Caco-2 (cell line): ENCODE measurements at regions not wholly inside any gene's neighbourhood (a gene's known extent, or its start where the extent isn't known, plus 50 kb on each side); places are given as distances from the start of the nearest gene placed in this dataset.

ENCODE experiments used
- BruUV-seq: library from RNA; stranded (reverse); fragments of 400-500 nt; replicated peaks from 2 replicates; lab custom pipeline; 2021; lab: Mats Ljungman, UMichigan
- CTCF ChIA-PET: fragments of 300-600 bp; sonication (Branson Sonifier 250); formaldehyde crosslinking; loops from one replicate; lab custom pipeline; 2022; ENCODE audit warnings: antibody characterized with exemption; lab: Charles Lee
- POLR2A ChIA-PET: fragments of 300-600 bp; sonication (Branson Sonifier 250); formaldehyde crosslinking; loops from one replicate; lab custom pipeline; 2022; ENCODE audit warnings: antibody characterized with exemption; lab: Charles Lee
- DNase-seq, 2 experiments: peaks; one replicate each; pipeline versions ENCODE4 v3.0.0 to v3.0.0-alpha.2; 2020 to 2022
- H3K27me3 ChIP-seq: replicated peaks from 2 replicates; pipeline ENCODE4 v1.6.0; 2011; ENCODE audit warnings: low read length; ENCODE audit not compliant: control insufficient read depth, insufficient read depth
- H3K36me3 ChIP-seq: 2 replicates; pipeline ENCODE4 v1.5.1; 2011; ENCODE audit warnings: low read length; ENCODE audit not compliant: control insufficient read depth, insufficient read depth
- H3K4me1 ChIP-seq: fragments of 250-450 bp; sonication (Bioruptor Pico); 2 replicates; pipeline ENCODE4 v1.5.1; 2020; ENCODE audit warnings: mild to moderate bottlenecking
- H3K4me3 ChIP-seq: 2 replicates; pipeline ENCODE4 v1.5.1; 2011; ENCODE audit warnings: low read depth, mild to moderate bottlenecking, control low read depth, low read length
- H3K9me3 ChIP-seq: fragments of 250-450 bp; sonication (Bioruptor Pico); 2 replicates; pipeline ENCODE4 v1.5.1; 2020; ENCODE audit warnings: mild to moderate bottlenecking, moderate library complexity
- H3K27ac Mint-ChIP-seq: one replicate; pipeline ENCODE4 v1.8.0; 2022; ENCODE audit warnings: mixed read lengths; ENCODE audit not compliant: unreplicated experiment
- H3K27me3 Mint-ChIP-seq: one replicate; pipeline ENCODE4 v1.8.0; 2022; ENCODE audit warnings: mixed read lengths; ENCODE audit not compliant: insufficient read depth, unreplicated experiment
- H3K36me3 Mint-ChIP-seq: one replicate; pipeline ENCODE4 v1.8.0; 2022; ENCODE audit warnings: mild to moderate bottlenecking, mixed read lengths; ENCODE audit not compliant: insufficient read depth, unreplicated experiment
- H3K4me1 Mint-ChIP-seq: one replicate; pipeline ENCODE4 v1.8.0; 2022; ENCODE audit warnings: low read depth, mixed read lengths; ENCODE audit not compliant: unreplicated experiment
- H3K4me3 Mint-ChIP-seq: one replicate; pipeline ENCODE4 v1.8.0; 2022; ENCODE audit warnings: mild to moderate bottlenecking, moderate library complexity, mixed read lengths; ENCODE audit not compliant: unreplicated experiment
- H3K9me3 Mint-ChIP-seq: one replicate; pipeline ENCODE4 v1.8.0; 2022; ENCODE audit warnings: mixed read lengths; ENCODE audit not compliant: unreplicated experiment
- intact Hi-C: fragments of 100-400 bp; cut with micrococcal nuclease; formaldehyde crosslinking; loops from one replicate; pipeline ENCODE4 v1.10.0; 2022; ENCODE audit not compliant: unreplicated experiment
- TF ChIP-seq, protein P1 (sequence below), 2 experiments: fragments of 200-600 bp in 1 of 2; IDR thresholded peaks; 1 replicate in 1 of 2; 2 replicates in 1 of 2; pipeline versions ENCODE4 v1.5.1 to v1.8.0; 2011 to 2022; ENCODE audit warnings: antibody characterized with exemption in 1 of 2, control low read depth in 1 of 2, inconsistent platforms in 1 of 2, low read depth in 1 of 2, low read length in 1 of 2, mild to moderate bottlenecking in 1 of 2, moderate library complexity in 1 of 2; ENCODE audit not compliant: insufficient read depth in 1 of 2, severe bottlenecking in 1 of 2, unreplicated experiment in 1 of 2

DNA sequence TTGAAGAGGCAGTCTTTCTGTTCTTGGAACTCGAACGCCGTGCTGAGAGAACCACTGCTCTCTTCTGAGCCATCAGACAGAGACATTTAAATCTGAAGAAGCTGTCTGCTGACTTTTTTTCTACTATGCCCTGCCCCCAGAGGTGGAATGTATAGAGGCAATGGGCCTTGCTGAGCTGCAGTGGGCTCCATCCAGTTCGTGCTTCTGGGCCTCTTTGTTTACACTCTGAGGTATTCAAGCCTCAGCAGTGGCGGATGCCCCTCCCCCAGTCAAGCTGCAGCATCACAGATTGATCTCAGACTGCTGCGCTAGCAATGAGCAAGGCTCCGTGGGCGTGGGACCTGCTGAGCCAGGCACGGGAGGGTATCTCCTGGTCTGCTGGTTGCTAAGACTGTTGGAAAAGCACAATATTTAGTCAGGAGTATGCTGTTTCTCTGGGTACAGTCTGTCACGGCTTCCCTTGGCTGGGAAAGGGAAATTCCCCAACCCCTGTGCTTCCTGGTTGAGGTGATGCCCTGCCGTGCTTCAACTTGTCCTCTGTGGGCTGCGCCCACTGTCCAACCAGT is 526.8 kb downstream of the CD109 start:
- no TSS peak for BruUV-seq

DNA sequence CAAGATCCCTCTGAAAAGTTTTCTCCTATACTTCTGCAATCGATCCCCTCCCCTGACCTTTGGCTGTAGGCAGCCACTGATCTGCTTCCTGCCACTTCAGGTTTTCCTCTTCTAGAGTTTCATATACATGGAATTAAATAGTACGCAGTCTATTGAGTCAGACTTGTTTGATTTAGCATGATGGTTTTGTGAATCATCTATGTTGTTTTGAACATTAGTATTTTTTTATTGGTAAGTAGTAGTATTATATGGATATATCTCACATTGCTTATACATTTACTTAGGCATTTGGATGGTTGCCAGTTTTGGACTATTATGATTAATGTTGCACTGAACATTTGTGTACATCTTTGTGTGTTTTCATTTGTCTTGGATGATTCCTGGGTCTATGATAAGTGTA is 518.0 kb downstream of the CD109 start:
- intact Hi-C loops: no loop called here
- Mint-ChIP-seq H3K4me1 (peaks cover 11% of the 10 kb centered on the region), H3K4me3 (no peak overlapping the region), H3K27ac (no peak overlapping the region), H3K27me3 (no peaks in the 10 kb centered on the region), H3K36me3 (no peaks in the 10 kb centered on the region), H3K9me3 (peaks cover 10% of the 10 kb centered on the region)
- H3K36me3 ChIP-seq: no peaks in the 10 kb centered on the region
- no peak overlapping the region for H3K4me3 ChIP-seq
- TF ChIP-seq, protein P1, sequence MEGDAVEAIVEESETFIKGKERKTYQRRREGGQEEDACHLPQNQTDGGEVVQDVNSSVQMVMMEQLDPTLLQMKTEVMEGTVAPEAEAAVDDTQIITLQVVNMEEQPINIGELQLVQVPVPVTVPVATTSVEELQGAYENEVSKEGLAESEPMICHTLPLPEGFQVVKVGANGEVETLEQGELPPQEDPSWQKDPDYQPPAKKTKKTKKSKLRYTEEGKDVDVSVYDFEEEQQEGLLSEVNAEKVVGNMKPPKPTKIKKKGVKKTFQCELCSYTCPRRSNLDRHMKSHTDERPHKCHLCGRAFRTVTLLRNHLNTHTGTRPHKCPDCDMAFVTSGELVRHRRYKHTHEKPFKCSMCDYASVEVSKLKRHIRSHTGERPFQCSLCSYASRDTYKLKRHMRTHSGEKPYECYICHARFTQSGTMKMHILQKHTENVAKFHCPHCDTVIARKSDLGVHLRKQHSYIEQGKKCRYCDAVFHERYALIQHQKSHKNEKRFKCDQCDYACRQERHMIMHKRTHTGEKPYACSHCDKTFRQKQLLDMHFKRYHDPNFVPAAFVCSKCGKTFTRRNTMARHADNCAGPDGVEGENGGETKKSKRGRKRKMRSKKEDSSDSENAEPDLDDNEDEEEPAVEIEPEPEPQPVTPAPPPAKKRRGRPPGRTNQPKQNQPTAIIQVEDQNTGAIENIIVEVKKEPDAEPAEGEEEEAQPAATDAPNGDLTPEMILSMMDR (IDR thresholded peaks at IDR 0.05; ENCODE audit: insufficient read depth in 1 of 2, low read depth in 1 of 2, low read length in 1 of 2, severe bottlenecking in 1 of 2, unreplicated experiment in 1 of 2): no peak
- no peaks in the 10 kb centered on the region for H3K9me3 ChIP-seq
- ChIA-PET CTCF (no interaction called here), POLR2A (no interaction called here)
- no TSS peak for BruUV-seq
- no peaks in the 10 kb centered on the region for H3K27me3 ChIP-seq
- 0 out of 2 replicates have a peak, but pooled peaks cover 3% of the 10 kb centered on the region for H3K4me1 ChIP-seq
- DNase-seq: no peak

More for the DNA sequence above, 526.8 kb downstream of the CD109 start:
- no peaks in the 10 kb centered on the region for H3K9me3 ChIP-seq
- peak in 1 of 2 experiments; percentile 7 for DNase-seq
- no peaks in the 10 kb centered on the region for H3K27me3 Mint-ChIP-seq
- H3K36me3 Mint-ChIP-seq: no peaks in the 10 kb centered on the region
- H3K4me1 Mint-ChIP-seq: no peaks in the 10 kb centered on the region
- TF ChIP-seq, protein P1 (IDR thresholded peaks at IDR 0.05; ENCODE audit: insufficient read depth in 1 of 2, low read depth in 1 of 2, low read length in 1 of 2, severe bottlenecking in 1 of 2, unreplicated experiment in 1 of 2): no peak
- no peaks in the 10 kb centered on the region for H3K4me1 ChIP-seq
- H3K27me3 ChIP-seq: no peaks in the 10 kb centered on the region
- H3K9me3 Mint-ChIP-seq: peaks cover 11% of the 10 kb centered on the region
- no peaks in the 10 kb centered on the region for H3K36me3 ChIP-seq
- H3K27ac Mint-ChIP-seq: no peak overlapping the region
- ChIA-PET CTCF (no interaction called here), POLR2A (no interaction called here)
- intact Hi-C loops: loop anchor here (2.0 kb wide), 1 partner anchor 26 kb away; no protein-coding TSS in a partner anchor
- H3K4me3 Mint-ChIP-seq: no peak overlapping the region
- H3K4me3 ChIP-seq: no peak overlapping the region

DNA sequence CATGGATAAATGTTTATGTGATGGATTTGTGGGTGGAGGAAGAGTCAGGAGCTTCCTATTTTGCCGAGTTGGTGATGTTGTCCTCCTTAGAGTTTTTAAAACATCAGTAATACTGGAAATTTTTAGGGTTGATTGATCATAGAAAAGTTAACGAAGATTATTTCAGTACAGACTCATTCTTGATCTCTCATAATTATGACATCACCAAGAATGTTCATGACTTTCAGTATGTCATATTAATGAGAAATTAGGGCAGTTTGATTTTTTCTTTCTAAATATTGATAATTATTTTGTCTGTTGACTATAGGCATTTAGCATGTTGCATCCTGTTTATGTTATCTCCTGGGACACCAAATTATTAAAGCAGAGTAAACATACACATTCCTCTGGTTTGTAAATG is 512.2 kb downstream of the CD109 start:
- H3K4me1 ChIP-seq: 0 out of 2 replicates have a peak, but pooled peaks cover 3% of the 10 kb centered on the region
- Mint-ChIP-seq H3K27ac (no peak overlapping the region), H3K27me3 (no peaks in the 10 kb centered on the region), H3K4me3 (no peak overlapping the region), H3K9me3 (peaks cover 34% of the 10 kb centered on the region), H3K36me3 (peaks cover 4% of the 10 kb centered on the region), H3K4me1 (peaks cover 11% of the 10 kb centered on the region)
- H3K4me3 ChIP-seq: no peak overlapping the region
- H3K36me3 ChIP-seq: no peaks in the 10 kb centered on the region
- ChIA-PET POLR2A (no interaction called here), CTCF (no interaction called here)
- no TSS peak for BruUV-seq
- intact Hi-C loops: no loop called here
- DNase-seq: no peak
- H3K27me3 ChIP-seq: no peaks in the 10 kb centered on the region
- TF ChIP-seq, protein P1 (IDR thresholded peaks at IDR 0.05; ENCODE audit: insufficient read depth in 1 of 2, low read depth in 1 of 2, low read length in 1 of 2, severe bottlenecking in 1 of 2, unreplicated experiment in 1 of 2): no peak
- peaks cover 13% of the 10 kb centered on the region; the same call in 1 of the 2 replicates for H3K9me3 ChIP-seq
